ENCODE measurements at regions not wholly inside any gene's neighbourhood (a gene's known extent, or its start where the extent isn't known, plus 50 kb on each side); places are given as distances from the start of the nearest gene placed in this dataset.

- TF ChIP-seq, protein P1, sequence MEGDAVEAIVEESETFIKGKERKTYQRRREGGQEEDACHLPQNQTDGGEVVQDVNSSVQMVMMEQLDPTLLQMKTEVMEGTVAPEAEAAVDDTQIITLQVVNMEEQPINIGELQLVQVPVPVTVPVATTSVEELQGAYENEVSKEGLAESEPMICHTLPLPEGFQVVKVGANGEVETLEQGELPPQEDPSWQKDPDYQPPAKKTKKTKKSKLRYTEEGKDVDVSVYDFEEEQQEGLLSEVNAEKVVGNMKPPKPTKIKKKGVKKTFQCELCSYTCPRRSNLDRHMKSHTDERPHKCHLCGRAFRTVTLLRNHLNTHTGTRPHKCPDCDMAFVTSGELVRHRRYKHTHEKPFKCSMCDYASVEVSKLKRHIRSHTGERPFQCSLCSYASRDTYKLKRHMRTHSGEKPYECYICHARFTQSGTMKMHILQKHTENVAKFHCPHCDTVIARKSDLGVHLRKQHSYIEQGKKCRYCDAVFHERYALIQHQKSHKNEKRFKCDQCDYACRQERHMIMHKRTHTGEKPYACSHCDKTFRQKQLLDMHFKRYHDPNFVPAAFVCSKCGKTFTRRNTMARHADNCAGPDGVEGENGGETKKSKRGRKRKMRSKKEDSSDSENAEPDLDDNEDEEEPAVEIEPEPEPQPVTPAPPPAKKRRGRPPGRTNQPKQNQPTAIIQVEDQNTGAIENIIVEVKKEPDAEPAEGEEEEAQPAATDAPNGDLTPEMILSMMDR (IDR thresholded peaks at IDR 0.05) = no peak
- no peak for TF ChIP-seq SIN3A (IDR thresholded peaks at IDR 0.05; ENCODE audit: borderline replicate concordance, insufficient read depth, low read depth, low read length)
- no peak for TF ChIP-seq POLR2AphosphoS5 (IDR thresholded peaks at IDR 0.05; ENCODE audit: low read depth, low read length)
- no peak for TF ChIP-seq TCF7L2 (IDR thresholded peaks at IDR 0.05; ENCODE audit: low read depth, low read length)
Observed at GRCh38 chr9:118418887-118419565, 714.8 kb downstream of the TLR4 start.

All from Panc1 (cell line).